MCF 10A (cell line): ENCODE measurements at regions not wholly inside any gene's neighbourhood (a gene's known extent, or its start where the extent isn't known, plus 50 kb on each side); places are given as distances from the start of the nearest gene placed in this dataset.

Experiments used
- BruUV-seq: library from RNA; stranded (reverse); fragments of 400-500 nt; replicated peaks from 2 replicates; lab custom pipeline; 2021; lab: Mats Ljungman, UMichigan
- CTCF ChIA-PET: fragments of 300-600 bp; sonication (Branson Sonifier 250); formaldehyde crosslinking; extraction: SDS; loops from one replicate; lab custom pipeline; 2021; ENCODE audit warnings: antibody characterized with exemption, inconsistent platforms; lab: Yijun Ruan, JAX
- POLR2A ChIA-PET: fragments of 300-600, 350-650 bp; sonication (Branson Sonifier 250); formaldehyde crosslinking; extraction: SDS; loops from one replicate; lab custom pipeline; 2020; ENCODE audit warnings: antibody characterized with exemption, inconsistent platforms; lab: Yijun Ruan, JAX
- DNase-seq: peaks from one replicate; pipeline ENCODE4 v3.0.0-alpha.2; 2018; ENCODE audit not compliant: unreplicated experiment
- H3K27ac Mint-ChIP-seq: one replicate; pipeline ENCODE4 v1.8.0; 2022; ENCODE audit warnings: mild to moderate bottlenecking, low read depth, mixed read lengths; ENCODE audit not compliant: unreplicated experiment
- H3K27me3 Mint-ChIP-seq: one replicate; pipeline ENCODE4 v1.8.0; 2022; ENCODE audit warnings: mixed read lengths; ENCODE audit not compliant: insufficient read depth, unreplicated experiment
- H3K36me3 Mint-ChIP-seq: one replicate; pipeline ENCODE4 v1.8.0; 2022; ENCODE audit warnings: mild to moderate bottlenecking, moderate library complexity, mixed read lengths; ENCODE audit not compliant: insufficient read depth, unreplicated experiment
- H3K4me1 Mint-ChIP-seq: one replicate; pipeline ENCODE4 v1.8.0; 2022; ENCODE audit warnings: mixed read lengths; ENCODE audit not compliant: insufficient read depth, unreplicated experiment
- H3K4me3 Mint-ChIP-seq: one replicate; pipeline ENCODE4 v1.8.0; 2022; ENCODE audit warnings: mild to moderate bottlenecking, moderate library complexity, mixed read lengths; ENCODE audit not compliant: unreplicated experiment
- H3K9me3 Mint-ChIP-seq: one replicate; pipeline ENCODE4 v1.8.0; 2022; ENCODE audit warnings: mixed read lengths; ENCODE audit not compliant: unreplicated experiment
- CTCF ChIP-seq: fragments of 200-600 bp; IDR thresholded peaks from one replicate; pipeline ENCODE4 v1.8.0; 2022; ENCODE audit warnings: antibody characterized with exemption, mild to moderate bottlenecking; ENCODE audit not compliant: unreplicated experiment
- intact Hi-C: fragments of 100-400 bp; cut with micrococcal nuclease; formaldehyde crosslinking; loops from 2 replicates; pipeline ENCODE4 v1.14.1; 2022

GRCh38 chr11:97974798-97975498 is 1045.8 kb upstream of the CNTN5 start:
- no TSS peak for BruUV-seq
- intact Hi-C loops, result no loop called here
- no peak for DNase-seq
- no peak for TF ChIP-seq CTCF
- H3K4me3 Mint-ChIP-seq, result no peak overlapping the region
- POLR2A ChIA-PET, result no interaction called here
- no peaks in the 10 kb centered on the region for H3K9me3 Mint-ChIP-seq
- H3K27me3 Mint-ChIP-seq, result peaks cover 69% of the 10 kb centered on the region
- H3K27ac Mint-ChIP-seq, result no peak overlapping the region
- no peaks in the 10 kb centered on the region for H3K36me3 Mint-ChIP-seq
- CTCF ChIA-PET, result interaction anchor here (0.6 kb wide), 1 partner anchor 409 kb away, joined by 3 read pairs; no protein-coding TSS in a partner anchor
- H3K4me1 Mint-ChIP-seq, result no peaks in the 10 kb centered on the region

GRCh38 chr11:97977726-97978125 is 1043.0 kb upstream of the CNTN5 start:
- no TSS peak for BruUV-seq
- peaks cover 97% of the 10 kb centered on the region for H3K27me3 Mint-ChIP-seq
- no peak overlapping the region for H3K27ac Mint-ChIP-seq
- ChIA-PET POLR2A (no interaction called here), CTCF (no interaction called here)
- no peaks in the 10 kb centered on the region for H3K9me3 Mint-ChIP-seq
- no peak for TF ChIP-seq CTCF
- no peaks in the 10 kb centered on the region for H3K4me1 Mint-ChIP-seq
- DNase-seq, result no peak
- no peak overlapping the region for H3K4me3 Mint-ChIP-seq
- intact Hi-C loops, result no loop called here
- H3K36me3 Mint-ChIP-seq, result no peaks in the 10 kb centered on the region

- intact Hi-C loops, result no loop called here
- ChIA-PET CTCF (interaction anchor here (1.1 kb wide), 1 partner anchor 525 kb away, joined by 3 read pairs; no protein-coding TSS in a partner anchor), POLR2A (interaction anchor here (0.6 kb wide), 1 partner anchor 13 kb away, joined by 3 read pairs; no protein-coding TSS in a partner anchor)
- BruUV-seq, result no TSS peak
- Mint-ChIP-seq H3K4me3 (no peak overlapping the region), H3K27ac (no peak overlapping the region), H3K9me3 (no peaks in the 10 kb centered on the region), H3K27me3 (peaks cover 100% of the 10 kb centered on the region), H3K36me3 (no peaks in the 10 kb centered on the region), H3K4me1 (no peaks in the 10 kb centered on the region)
- no peak for TF ChIP-seq CTCF
- no peak for DNase-seq
These were observed 1041.0 kb upstream of the CNTN5 start for GRCh38 chr11:97979741-97980140.

GRCh38 chr11:97982512-97982911 is 1038.2 kb upstream of the CNTN5 start:
- no peak for TF ChIP-seq CTCF
- Mint-ChIP-seq H3K27me3 (peaks cover 98% of the 10 kb centered on the region), H3K4me1 (no peaks in the 10 kb centered on the region), H3K27ac (no peak overlapping the region), H3K4me3 (no peak overlapping the region), H3K9me3 (no peaks in the 10 kb centered on the region), H3K36me3 (no peaks in the 10 kb centered on the region)
- CTCF ChIA-PET, result interaction anchor here (0.6 kb wide), 1 partner anchor 1140 kb away, joined by 3 read pairs; no protein-coding TSS in a partner anchor
- POLR2A ChIA-PET, result no interaction called here
- BruUV-seq, result no TSS peak
- intact Hi-C loops, result no loop called here
- no peak for DNase-seq
